GM18505 (cell line): ENCODE measurements at regions not wholly inside any gene's neighbourhood (a gene's known extent, or its start where the extent isn't known, plus 50 kb on each side); places are given as distances from the start of the nearest gene placed in this dataset.

Experiments
- ATAC-seq: cut with Tn5 transposase; IDR thresholded peaks from one replicate; pipeline ENCODE4 v1.9.1; 2021; ENCODE audit not compliant: unreplicated experiment
- POLR2A ChIP-seq: IDR thresholded peaks from 4 replicates; pipeline ENCODE4 v1.6.1; 2011; ENCODE audit warnings: borderline replicate concordance; ENCODE audit not compliant: insufficient read depth, insufficient read length; ENCODE audit errors: extremely low read depth

DNA sequence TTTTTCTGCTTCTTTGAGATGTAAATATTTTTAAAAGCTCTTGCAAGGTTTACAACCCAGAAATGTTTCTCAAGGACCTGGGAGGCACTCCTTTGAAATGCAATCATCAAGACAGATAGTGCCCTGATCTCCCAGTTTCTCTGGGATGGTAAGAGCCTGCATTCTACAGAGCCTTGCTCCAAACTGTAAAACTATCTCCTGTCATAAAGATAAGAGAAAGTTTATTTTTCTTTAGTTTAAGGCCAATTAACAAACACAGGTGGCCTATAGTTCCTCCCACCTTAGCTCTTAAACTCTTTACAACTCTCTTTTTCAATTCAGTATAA, 1231.1 kb upstream of the NUDT12 start:
- ATAC-seq = no peak
- TF ChIP-seq POLR2A = no peak

DNA sequence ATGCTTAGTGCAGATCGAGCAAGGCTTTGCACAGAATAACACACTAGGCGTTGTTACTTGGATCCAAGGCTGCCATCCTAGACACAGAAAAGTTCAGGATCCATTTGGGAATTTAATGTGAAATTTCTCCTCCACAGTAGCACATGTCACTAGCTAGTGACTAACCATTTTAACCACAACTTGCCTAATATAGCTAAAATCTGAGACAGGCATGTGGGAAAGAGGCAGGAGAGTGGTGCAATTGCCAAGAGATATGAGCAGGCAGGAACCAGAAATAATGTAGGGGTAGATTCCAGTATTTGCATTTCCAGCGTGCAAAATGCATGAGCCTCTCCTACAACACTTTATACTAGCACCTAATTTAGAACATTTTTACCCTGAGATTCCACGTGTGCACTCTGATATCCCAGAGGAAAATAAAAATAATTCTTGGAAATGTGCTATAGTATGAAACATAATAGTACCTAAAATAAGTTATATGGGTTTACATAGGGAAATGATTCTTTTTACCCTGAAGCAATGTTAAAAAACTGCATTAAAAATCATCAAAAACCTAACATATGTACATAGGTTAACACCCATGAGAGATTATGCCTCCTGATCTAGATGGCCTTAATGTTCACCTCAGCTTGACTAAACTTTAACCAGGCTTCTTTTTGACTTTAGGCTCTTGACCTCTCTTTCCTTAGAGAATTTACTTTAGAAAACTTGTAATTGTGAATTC, 1230.6 kb upstream of the NUDT12 start:
- no peak for TF ChIP-seq POLR2A
- no peak for ATAC-seq

GRCh38 chr5:104789366-104789765, 1226.8 kb upstream of the NUDT12 start:
- no peak for ATAC-seq
- TF ChIP-seq POLR2A = no peak

DNA sequence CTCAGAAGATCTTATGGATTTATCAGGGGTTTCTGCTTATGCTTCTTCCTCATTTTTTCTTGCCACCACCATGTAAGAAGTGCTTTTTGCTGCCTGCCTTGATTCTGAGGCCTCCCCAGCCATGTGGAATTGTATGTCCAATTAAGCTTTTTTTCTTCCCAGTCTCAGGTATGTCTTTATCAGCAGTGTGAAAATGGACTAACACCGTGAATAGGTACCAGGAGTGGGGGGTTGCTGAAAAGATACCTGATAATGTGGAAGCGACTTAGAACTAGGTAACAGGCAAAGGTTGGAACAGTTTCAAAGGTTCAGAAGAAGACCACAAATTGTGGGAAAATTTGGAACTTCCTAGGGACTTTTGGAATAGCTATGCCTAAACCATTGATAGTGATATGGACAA, 1222.5 kb upstream of the NUDT12 start:
- ATAC-seq = no peak
- TF ChIP-seq POLR2A = no peak

DNA sequence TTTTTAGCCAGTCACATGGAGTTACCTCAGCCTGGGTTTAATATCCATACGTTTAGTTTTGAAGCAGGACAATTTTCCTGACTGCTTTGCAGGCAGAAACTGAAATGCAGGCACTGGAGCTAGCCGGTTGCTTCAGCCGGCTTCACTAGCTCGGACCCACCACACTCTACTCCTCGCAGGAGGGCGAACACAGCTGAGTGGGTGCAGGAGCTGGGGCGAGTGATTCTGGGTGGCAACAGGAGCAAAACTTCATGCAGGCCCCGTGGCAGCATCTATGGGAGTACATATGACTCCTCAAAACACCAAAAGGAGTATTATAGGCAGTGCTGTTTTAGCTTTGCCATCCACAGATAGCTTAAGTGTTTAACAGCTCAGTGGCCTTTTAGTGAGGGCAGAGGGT, 1211.8 kb upstream of the NUDT12 start:
- ATAC-seq = no peak
- TF ChIP-seq POLR2A = no peak

GRCh38 chr5:104764197-104764596, 1201.6 kb upstream of the NUDT12 start:
- no peak for ATAC-seq
- no peak for TF ChIP-seq POLR2A

DNA sequence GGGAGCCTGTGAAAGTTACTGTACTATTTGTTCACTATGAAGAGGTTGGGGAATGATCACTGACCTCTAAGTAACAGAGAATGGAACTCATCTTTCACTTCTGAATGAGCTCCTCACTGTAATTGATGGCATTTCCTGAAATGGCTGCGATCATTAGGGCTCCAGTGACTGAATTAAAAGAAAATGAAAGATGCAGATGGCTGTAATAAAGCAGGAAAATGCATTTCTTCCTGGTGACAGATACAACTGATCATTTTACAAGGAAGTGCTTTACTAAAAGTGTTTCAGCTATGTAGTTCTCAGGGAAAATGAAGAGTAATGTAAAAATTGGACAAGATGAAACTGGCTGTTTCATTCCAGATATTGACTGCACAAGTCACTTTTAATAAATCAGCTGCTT, 1200.6 kb upstream of the NUDT12 start:
- no peak for ATAC-seq
- no peak for TF ChIP-seq POLR2A

GRCh38 chr5:104757915-104758314, 1195.3 kb upstream of the NUDT12 start:
- no peak for ATAC-seq
- no peak for TF ChIP-seq POLR2A

- no peak for TF ChIP-seq POLR2A
- no peak for ATAC-seq
Measured at GRCh38 chr5:104755806-104756205, 1193.2 kb upstream of the NUDT12 start.

DNA sequence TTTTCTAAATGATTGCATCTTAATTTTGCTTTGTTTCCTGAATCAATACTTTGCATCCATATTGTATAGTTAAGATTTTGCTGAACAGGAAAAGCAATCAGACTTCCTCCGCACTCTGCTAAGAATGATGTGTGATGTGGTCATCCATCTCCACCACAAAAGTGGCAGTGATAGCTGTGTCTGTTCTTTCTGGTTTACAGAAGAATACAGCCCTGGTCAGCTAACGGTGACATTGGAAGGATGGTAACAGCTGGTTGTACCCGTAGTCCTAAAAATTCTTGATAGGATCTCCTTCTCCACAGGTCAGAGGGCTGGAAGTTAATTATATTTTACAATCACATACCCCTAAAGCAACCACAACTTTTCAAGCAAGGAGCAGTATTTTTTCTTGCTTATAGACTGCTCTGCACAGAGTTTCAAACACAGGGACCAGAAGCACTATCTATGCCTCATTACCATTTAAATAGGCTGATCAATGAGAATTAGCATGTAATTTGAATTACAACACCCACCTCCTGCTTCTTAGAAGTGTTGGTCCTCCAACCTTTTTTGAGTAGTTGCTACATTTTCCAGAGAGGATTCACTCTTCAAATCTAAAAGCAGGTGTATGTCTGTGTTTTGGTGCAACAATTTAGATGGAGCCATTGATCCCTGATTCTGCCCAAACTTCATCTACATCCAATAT, 1191.9 kb upstream of the NUDT12 start:
- ATAC-seq = no peak
- TF ChIP-seq POLR2A = no peak

DNA sequence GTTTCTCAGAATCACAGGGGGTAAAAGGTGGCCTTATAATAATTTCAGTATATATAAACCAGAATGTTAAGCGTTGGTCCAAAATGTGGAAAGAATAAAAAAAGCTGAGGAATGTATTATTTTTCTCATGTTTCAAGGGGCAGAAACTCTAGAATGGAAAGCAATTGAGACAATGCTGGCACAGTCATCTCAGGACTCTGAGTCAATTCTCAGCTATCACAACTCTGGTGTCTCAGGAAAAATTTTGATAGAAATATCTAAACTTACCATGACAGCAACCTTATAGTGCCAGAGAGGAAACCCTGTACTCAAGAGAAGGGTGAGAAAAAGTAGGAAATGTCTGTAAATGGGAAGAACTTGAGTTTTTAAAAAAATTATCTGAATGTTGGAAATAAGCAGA, 1189.4 kb upstream of the NUDT12 start:
- no peak for TF ChIP-seq POLR2A
- no peak for ATAC-seq

- TF ChIP-seq POLR2A = no peak
- ATAC-seq = no peak
Measured at GRCh38 chr5:104739905-104740304, 1177.3 kb upstream of the NUDT12 start.

DNA sequence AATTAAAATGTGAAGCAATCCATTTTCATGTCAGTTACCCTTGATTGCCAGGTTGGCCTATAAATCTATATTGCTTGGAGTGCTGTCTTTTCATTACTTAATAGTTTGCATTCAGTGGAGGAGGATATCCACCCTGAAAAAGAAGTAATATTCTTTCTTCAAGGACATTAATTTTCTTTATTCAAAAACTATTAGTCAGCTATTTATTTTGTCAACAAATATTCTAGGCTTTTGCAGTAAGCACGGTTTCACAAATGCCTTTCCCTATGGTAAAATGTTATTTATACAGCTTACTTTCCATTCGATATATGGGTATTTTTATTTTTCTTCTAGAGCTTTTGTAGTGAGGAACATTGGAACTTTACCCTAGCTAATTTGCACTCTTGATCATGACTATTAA, 1176.9 kb upstream of the NUDT12 start:
- TF ChIP-seq POLR2A = no peak
- no peak for ATAC-seq

DNA sequence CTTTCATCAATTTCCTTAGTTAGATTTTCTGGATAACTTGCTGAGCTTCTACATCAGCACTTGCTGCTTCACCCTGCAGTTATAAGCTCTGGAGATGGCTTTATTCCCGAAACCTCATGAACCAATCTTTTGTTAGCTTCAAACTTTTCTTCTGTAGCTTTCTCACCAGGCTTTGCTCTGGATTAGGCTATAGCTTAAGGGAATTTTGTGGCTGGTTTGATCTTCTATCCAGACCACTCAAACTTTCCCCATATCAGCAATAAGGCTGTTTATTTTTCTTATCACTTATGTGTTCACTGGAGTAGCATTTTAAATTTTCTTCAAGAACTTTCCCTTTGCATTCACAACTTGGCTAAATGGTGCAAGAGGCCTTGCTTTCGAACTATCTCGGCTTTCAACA, 1173.5 kb upstream of the NUDT12 start:
- ATAC-seq = no peak
- TF ChIP-seq POLR2A = no peak
